ENCODE measurements at regions not wholly inside any gene's neighbourhood (a gene's known extent, or its start where the extent isn't known, plus 50 kb on each side); places are given as distances from the start of the nearest gene placed in this dataset.

DNA sequence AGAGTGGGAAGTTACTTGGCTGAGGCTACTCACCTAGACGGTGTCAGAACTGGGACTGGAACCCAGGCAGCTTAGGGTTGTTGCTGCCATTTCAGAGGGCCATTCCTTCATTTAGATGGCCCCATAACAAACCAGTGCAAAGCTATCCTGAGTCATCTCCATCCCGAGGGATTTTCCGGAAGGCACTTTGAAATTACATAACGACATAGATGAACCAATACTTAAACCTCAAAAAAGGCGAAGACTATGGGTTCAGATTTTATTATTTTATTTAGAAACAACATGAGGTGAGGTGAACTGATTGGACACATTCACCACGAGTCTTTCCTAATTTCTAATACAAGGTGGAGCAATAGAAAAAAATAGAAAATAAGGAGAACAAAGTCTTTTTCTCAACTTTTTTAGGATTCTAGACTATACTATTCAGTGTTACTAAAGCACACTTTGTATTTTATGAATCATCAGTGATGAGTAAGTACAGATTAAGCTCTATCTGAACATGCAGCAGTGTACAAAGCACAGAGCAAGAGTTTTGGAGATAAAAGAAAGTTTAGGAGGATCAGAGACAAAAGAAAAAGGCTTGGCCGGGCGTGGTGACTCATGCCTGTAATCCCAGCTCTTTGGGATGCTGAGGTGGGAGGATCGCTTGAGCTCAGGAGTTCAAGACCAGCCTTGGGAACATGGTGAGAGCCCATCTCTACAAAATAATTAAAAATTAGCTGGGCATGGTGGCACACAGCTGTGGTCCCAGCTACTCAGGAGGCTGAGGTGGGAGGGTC, 79.5 kb upstream of the SVIL start:
- H4K20me1 ChIP-seq (ENCODE audit: control insufficient read depth, insufficient read depth), result no peaks in the 10 kb centered on the region
- H3K27ac ChIP-seq (ENCODE audit: control insufficient read depth, insufficient read depth), result no peak overlapping the region
- CTCF ChIA-PET, result interaction anchor here (0.6 to 1.0 kb wide), 2 partner anchors 10 to 95 kb away, joined by 3 to 6 read pairs; no protein-coding TSS in a partner anchor
- no peaks in the 10 kb centered on the region for H3K9me3 ChIP-seq (replicated peaks; ENCODE audit: control insufficient read depth, insufficient read depth, low read length)
- DNase-seq (ENCODE audit: low read depth, low spot score), result no peak
- SMC1A ChIA-PET (ENCODE audit: uncharacterized antibody, unreplicated experiment), result interaction anchor here (0.9 to 1.5 kb wide), 2 partner anchors 12 to 26 kb away, joined by 4 to 5 read pairs; no protein-coding TSS in a partner anchor
- intact Hi-C loops (cut with micrococcal nuclease; ENCODE audit: unreplicated experiment), result no loop called here
- no peak overlapping the region for H3K4me2 ChIP-seq (ENCODE audit: control insufficient read depth, insufficient read depth)
- H2AFZ ChIP-seq (ENCODE audit: control insufficient read depth, low read depth, low read length), result no peak overlapping the region
- WGBS (ENCODE audit: insufficient coverage, insufficient replicate concordance, low lambda C conversion rate, missing lambda C conversion rate), result 49% methylated on average over 9 of the region's 9 CpGs
- no peak for ATAC-seq
- BruUV-seq (replicated peaks), result no TSS peak
- no peak for FAIRE-seq
- H3K27me3 ChIP-seq (replicated peaks in 1 of 2; ENCODE audit: control insufficient read depth in 2 of 2, insufficient read depth in 2 of 2, low read length in 1 of 2), result no peaks in the 10 kb centered on the region
- H3K79me2 ChIP-seq (ENCODE audit: control insufficient read depth, insufficient read depth, low read length), result no peaks in the 10 kb centered on the region
- H3K4me1 ChIP-seq (ENCODE audit: control insufficient read depth, insufficient read depth, low read length), result no peaks in the 10 kb centered on the region
- no peak overlapping the region for H3K4me3 ChIP-seq
- in situ Hi-C loops (cut with MboI), result no loop called here
- H3K36me3 ChIP-seq (ENCODE audit: control insufficient read depth in 2 of 2, insufficient read depth in 2 of 2, low read length in 1 of 2), result no peaks in the 10 kb centered on the region; a peak in 1 of 4 replicates
- POLR2A ChIA-PET, result no interaction called here
- H3K9ac ChIP-seq (ENCODE audit: control insufficient read depth, insufficient read depth, low read length), result no peak overlapping the region
- RAD21 ChIA-PET (ENCODE audit: unreplicated experiment), result no interaction called here
- TF ChIP-seq ZNF384 (IDR thresholded peaks at IDR 0.05; ENCODE audit: borderline replicate concordance, low read depth, low read length) (no peak), JUND (IDR thresholded peaks at IDR 0.05; ENCODE audit: low read depth, low read length) (no peak), FOS (IDR thresholded peaks at IDR 0.05; ENCODE audit: borderline replicate concordance, extremely low read depth, insufficient read length) (no peak), NFYA (IDR thresholded peaks at IDR 0.05; ENCODE audit: borderline replicate concordance, low read depth, low read length) (no peak), NRF1 (conservative IDR thresholded peaks at IDR 0.05; ENCODE audit: low read depth, low read length) (no peak), PML (IDR thresholded peaks at IDR 0.05; ENCODE audit: low read length) (no peak), SMAD5 (IDR thresholded peaks at IDR 0.05; ENCODE audit: low read depth) (no peak), KAT2A (conservative IDR thresholded peaks at IDR 0.05; ENCODE audit: control insufficient read depth, low read depth, low read length) (no peak), TCF7 (IDR thresholded peaks at IDR 0.05; ENCODE audit: borderline replicate concordance) (no peak)
- TF ChIP-seq, protein P1, sequence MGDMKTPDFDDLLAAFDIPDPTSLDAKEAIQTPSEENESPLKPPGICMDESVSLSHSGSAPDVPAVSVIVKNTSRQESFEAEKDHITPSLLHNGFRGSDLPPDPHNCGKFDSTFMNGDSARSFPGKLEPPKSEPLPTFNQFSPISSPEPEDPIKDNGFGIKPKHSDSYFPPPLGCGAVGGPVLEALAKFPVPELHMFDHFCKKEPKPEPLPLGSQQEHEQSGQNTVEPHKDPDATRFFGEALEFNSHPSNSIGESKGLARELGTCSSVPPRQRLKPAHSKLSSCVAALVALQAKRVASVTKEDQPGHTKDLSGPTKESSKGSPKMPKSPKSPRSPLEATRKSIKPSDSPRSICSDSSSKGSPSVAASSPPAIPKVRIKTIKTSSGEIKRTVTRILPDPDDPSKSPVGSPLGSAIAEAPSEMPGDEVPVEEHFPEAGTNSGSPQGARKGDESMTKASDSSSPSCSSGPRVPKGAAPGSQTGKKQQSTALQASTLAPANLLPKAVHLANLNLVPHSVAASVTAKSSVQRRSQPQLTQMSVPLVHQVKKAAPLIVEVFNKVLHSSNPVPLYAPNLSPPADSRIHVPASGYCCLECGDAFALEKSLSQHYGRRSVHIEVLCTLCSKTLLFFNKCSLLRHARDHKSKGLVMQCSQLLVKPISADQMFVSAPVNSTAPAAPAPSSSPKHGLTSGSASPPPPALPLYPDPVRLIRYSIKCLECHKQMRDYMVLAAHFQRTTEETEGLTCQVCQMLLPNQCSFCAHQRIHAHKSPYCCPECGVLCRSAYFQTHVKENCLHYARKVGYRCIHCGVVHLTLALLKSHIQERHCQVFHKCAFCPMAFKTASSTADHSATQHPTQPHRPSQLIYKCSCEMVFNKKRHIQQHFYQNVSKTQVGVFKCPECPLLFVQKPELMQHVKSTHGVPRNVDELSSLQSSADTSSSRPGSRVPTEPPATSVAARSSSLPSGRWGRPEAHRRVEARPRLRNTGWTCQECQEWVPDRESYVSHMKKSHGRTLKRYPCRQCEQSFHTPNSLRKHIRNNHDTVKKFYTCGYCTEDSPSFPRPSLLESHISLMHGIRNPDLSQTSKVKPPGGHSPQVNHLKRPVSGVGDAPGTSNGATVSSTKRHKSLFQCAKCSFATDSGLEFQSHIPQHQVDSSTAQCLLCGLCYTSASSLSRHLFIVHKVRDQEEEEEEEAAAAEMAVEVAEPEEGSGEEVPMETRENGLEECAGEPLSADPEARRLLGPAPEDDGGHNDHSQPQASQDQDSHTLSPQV (IDR thresholded peaks at IDR 0.05), result no peak
- TF ChIP-seq, protein P2, sequence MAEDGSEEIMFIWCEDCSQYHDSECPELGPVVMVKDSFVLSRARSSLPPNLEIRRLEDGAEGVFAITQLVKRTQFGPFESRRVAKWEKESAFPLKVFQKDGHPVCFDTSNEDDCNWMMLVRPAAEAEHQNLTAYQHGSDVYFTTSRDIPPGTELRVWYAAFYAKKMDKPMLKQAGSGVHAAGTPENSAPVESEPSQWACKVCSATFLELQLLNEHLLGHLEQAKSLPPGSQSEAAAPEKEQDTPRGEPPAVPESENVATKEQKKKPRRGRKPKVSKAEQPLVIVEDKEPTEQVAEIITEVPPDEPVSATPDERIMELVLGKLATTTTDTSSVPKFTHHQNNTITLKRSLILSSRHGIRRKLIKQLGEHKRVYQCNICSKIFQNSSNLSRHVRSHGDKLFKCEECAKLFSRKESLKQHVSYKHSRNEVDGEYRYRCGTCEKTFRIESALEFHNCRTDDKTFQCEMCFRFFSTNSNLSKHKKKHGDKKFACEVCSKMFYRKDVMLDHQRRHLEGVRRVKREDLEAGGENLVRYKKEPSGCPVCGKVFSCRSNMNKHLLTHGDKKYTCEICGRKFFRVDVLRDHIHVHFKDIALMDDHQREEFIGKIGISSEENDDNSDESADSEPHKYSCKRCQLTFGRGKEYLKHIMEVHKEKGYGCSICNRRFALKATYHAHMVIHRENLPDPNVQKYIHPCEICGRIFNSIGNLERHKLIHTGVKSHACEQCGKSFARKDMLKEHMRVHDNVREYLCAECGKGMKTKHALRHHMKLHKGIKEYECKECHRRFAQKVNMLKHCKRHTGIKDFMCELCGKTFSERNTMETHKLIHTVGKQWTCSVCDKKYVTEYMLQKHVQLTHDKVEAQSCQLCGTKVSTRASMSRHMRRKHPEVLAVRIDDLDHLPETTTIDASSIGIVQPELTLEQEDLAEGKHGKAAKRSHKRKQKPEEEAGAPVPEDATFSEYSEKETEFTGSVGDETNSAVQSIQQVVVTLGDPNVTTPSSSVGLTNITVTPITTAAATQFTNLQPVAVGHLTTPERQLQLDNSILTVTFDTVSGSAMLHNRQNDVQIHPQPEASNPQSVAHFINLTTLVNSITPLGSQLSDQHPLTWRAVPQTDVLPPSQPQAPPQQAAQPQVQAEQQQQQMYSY (CRISPR knock-in tag; IDR thresholded peaks at IDR 0.05), result no peak
- TF ChIP-seq, protein P3, sequence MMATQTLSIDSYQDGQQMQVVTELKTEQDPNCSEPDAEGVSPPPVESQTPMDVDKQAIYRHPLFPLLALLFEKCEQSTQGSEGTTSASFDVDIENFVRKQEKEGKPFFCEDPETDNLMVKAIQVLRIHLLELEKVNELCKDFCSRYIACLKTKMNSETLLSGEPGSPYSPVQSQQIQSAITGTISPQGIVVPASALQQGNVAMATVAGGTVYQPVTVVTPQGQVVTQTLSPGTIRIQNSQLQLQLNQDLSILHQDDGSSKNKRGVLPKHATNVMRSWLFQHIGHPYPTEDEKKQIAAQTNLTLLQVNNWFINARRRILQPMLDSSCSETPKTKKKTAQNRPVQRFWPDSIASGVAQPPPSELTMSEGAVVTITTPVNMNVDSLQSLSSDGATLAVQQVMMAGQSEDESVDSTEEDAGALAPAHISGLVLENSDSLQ (IDR thresholded peaks at IDR 0.05), result no peak
